ENCODE measurements at regions not wholly inside any gene's neighbourhood (a gene's known extent, or its start where the extent isn't known, plus 50 kb on each side); places are given as distances from the start of the nearest gene placed in this dataset.

DNA sequence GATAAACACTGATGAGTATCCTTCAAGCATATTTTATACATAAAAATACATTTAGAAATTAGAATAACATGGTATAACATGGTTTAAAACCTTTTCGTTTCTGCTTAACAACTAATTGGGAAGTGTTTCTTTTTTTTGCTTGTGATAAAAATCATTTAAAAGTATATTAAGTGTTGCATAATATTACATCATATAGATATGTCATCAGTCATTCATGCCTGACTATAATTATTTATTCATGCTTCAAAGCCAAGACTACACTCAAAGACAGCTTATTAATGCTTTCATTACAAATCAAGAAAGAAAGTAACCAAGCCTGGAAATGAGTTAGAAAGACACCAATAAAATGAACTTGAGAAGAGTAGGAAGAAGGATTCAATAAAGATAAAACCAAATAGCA is 136.6 kb upstream of the TP63 start:
- no peak overlapping the region for H3K27ac ChIP-seq (ENCODE audit: low read depth, low read length)
- Mint-ChIP-seq H3K27ac (no peak overlapping the region), H3K9me3 (peaks cover 0 to 5% (median 0%) of the 10 kb centered on the region in 11 donors), H3K4me1 (peaks cover 0 to 8% (median 0%) of the 10 kb centered on the region in 7 donors), H3K36me3 (no peaks in the 10 kb centered on the region), H3K4me3 (no peak overlapping the region), H3K27me3 (no peaks in the 10 kb centered on the region)
- POLR2A ChIA-PET, result interaction anchor here (0.7 kb wide), 1 partner anchor 47 kb away, joined by 3 read pairs; no protein-coding TSS in a partner anchor
- intact Hi-C loops (cut with micrococcal nuclease), result no loop called here
- H3K4me1 ChIP-seq (ENCODE audit: control insufficient read depth in 2 of 2, insufficient read depth in 2 of 2, low read length in 2 of 2), result no peaks in the 10 kb centered on the region
- CTCF ChIA-PET, result no interaction called here
- no peaks in the 10 kb centered on the region for H3K27me3 ChIP-seq (ENCODE audit: control insufficient read depth in 2 of 2, insufficient read depth in 2 of 2, low read length in 2 of 2)
- H3K36me3 ChIP-seq (ENCODE audit: control insufficient read depth in 2 of 3, insufficient read depth in 3 of 3, low read length in 3 of 3), result no peaks in the 10 kb centered on the region
- ATAC-seq (no peak), DNase-seq (no peak)
- no peaks in the 10 kb centered on the region for H3K9me3 ChIP-seq (ENCODE audit: control insufficient read depth in 2 of 3, low read length in 3 of 3)
- H3K4me3 ChIP-seq (ENCODE audit: low read length), result no peak overlapping the region

DNA sequence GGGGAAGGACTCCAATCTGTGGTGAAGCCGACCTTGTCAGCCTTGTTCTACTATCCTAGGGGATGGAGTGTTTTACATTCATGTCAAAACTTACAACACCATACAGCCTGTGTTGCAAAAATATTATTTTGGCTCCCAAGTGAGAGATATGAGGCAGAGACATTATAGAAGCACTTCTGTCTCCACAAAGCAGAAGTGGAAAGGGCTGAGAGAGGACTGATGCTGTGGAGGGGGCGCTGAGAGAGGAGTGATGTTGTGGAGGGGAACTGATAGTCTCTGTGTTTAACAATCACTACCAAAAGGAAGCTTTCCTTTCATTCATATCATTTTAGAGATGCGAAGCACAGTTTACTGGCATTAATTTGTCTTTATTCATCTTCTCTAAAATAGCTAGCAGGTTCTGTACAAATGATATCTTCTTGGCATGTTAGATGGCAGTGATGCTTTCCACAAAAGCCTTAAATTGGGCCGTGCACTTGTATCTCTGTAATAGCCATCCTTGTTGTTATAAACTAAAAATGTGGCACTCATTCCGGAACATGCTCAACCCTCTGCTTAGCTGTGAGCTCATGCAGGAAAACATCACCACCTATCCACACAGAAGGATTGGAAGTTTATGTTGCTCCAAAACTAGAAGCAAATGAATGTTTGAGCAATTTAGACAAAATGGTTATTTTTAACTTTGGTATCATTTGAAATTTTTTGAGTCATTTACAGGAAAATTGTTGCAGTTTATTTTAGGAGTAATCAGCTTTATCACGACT is 134.6 kb upstream of the TP63 start:
- Histone ChIP-seq H3K9me3 (ENCODE audit: control insufficient read depth in 2 of 3, low read length in 3 of 3) (peaks cover 0 to 7% (median 0%) of the 10 kb centered on the region in 3 experiments), H3K36me3 (ENCODE audit: control insufficient read depth in 2 of 3, insufficient read depth in 3 of 3, low read length in 3 of 3) (no peaks in the 10 kb centered on the region), H3K4me1 (ENCODE audit: control insufficient read depth in 2 of 2, insufficient read depth in 2 of 2, low read length in 2 of 2) (no peaks in the 10 kb centered on the region), H3K4me3 (ENCODE audit: low read length) (no peak overlapping the region), H3K27ac (ENCODE audit: low read depth, low read length) (no peak overlapping the region), H3K27me3 (ENCODE audit: control insufficient read depth in 2 of 2, insufficient read depth in 2 of 2, low read length in 2 of 2) (no peaks in the 10 kb centered on the region)
- ATAC-seq, result no peak
- Mint-ChIP-seq H3K4me3 (no peak overlapping the region), H3K27me3 (no peaks in the 10 kb centered on the region), H3K4me1 (peaks cover 0 to 27% (median 14%) of the 10 kb centered on the region in 7 donors), H3K9me3 (peaks cover 0 to 10% (median 6%) of the 10 kb centered on the region in 11 donors), H3K36me3 (peaks cover 0 to 6% (median 0%) of the 10 kb centered on the region in 5 donors), H3K27ac (peak overlapping the region in 1 of 9 donors; percentile 59)
- ChIA-PET CTCF (interaction anchor here (1.2 kb wide), 1 partner anchor 208 kb away, joined by 3 read pairs; no protein-coding TSS in a partner anchor), POLR2A (no interaction called here)
- intact Hi-C loops (cut with micrococcal nuclease), result no loop called here
- DNase-seq, result no peak

DNA sequence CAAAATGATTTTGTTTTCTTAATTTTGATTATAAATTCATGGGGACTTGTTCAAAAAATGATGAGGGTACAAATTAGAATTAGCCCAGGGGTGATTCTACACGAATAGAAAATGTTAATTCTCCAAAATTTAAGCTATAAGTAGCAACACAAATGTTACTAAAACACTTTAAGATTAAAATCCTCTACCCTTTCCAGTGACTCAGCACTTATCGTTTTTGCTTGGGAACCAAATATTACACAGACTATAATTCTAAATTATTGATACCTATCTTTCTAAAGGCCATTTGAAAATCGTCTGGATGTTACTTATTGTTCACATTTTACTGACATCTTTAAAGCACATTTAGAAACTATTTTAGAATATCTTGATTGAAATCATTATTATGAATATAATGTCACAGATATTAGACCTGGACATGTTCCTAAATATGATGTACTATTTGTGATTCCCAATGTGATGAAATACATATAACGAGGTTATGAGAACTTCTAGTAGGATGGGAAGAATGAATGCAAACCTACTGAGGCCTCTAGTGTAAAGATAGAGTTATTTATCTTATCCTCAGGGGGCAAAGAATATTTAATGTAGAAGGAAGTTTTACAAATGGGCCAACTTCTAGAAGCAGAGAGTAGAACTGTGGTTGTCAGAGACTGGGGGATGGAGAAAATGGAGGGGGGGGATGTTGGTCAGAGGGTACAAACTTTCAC is 132.0 kb upstream of the TP63 start:
- DNase-seq (no peak), ATAC-seq (no peak)
- H3K27me3 Mint-ChIP-seq, result no peaks in the 10 kb centered on the region
- H3K4me1 Mint-ChIP-seq, result peaks cover 0 to 39% (median 20%) of the 10 kb centered on the region in 7 donors
- CTCF ChIA-PET, result no interaction called here
- no peak overlapping the region for H3K4me3 Mint-ChIP-seq
- no peak overlapping the region for H3K27ac ChIP-seq (ENCODE audit: low read depth, low read length)
- H3K4me1 ChIP-seq (ENCODE audit: control insufficient read depth in 2 of 2, insufficient read depth in 2 of 2, low read length in 2 of 2), result peaks cover 0 to 8% of the 10 kb centered on the region in 2 donors
- POLR2A ChIA-PET, result no interaction called here
- no peaks in the 10 kb centered on the region for H3K36me3 ChIP-seq (ENCODE audit: control insufficient read depth in 2 of 3, insufficient read depth in 3 of 3, low read length in 3 of 3)
- H3K9me3 ChIP-seq (ENCODE audit: control insufficient read depth in 2 of 3, low read length in 3 of 3), result peaks cover 0 to 7% (median 0%) of the 10 kb centered on the region in 3 experiments
- intact Hi-C loops (cut with micrococcal nuclease), result no loop called here
- H3K9me3 Mint-ChIP-seq, result peaks cover 0 to 8% (median 5%) of the 10 kb centered on the region in 11 donors
- no peaks in the 10 kb centered on the region for H3K27me3 ChIP-seq (ENCODE audit: control insufficient read depth in 2 of 2, insufficient read depth in 2 of 2, low read length in 2 of 2)
- H3K4me3 ChIP-seq (ENCODE audit: low read length), result no peak overlapping the region
- H3K36me3 Mint-ChIP-seq, result peaks cover 0 to 8% (median 0%) of the 10 kb centered on the region in 5 donors
- H3K27ac Mint-ChIP-seq, result no peak overlapping the region

DNA sequence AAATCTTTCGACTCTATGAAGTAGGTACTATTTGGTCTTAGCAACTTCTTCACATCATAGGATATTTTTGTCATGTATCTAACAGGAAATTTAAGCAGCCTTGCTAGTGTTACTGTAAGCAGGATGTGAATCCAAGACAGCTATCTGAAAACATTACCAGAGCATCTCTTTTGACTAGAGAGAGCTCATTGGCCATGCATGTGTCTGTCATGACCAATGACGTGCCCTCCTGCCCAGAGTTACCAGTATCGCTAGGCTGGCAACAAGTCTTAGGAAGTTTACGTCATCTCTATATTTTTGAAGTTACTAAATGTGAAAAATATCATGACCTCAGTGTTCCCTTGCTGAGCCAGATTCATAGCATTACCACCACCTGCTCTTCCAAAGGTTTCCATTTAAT is 130.9 kb upstream of the TP63 start:
- Histone ChIP-seq H3K36me3 (ENCODE audit: control insufficient read depth in 2 of 3, insufficient read depth in 3 of 3, low read length in 3 of 3) (no peaks in the 10 kb centered on the region), H3K9me3 (ENCODE audit: control insufficient read depth in 2 of 3, low read length in 3 of 3) (peaks cover 0 to 7% (median 0%) of the 10 kb centered on the region in 3 experiments), H3K27ac (ENCODE audit: low read depth, low read length) (no peak overlapping the region), H3K4me1 (ENCODE audit: control insufficient read depth in 2 of 2, insufficient read depth in 2 of 2, low read length in 2 of 2) (peaks cover 0 to 8% of the 10 kb centered on the region in 2 donors), H3K4me3 (ENCODE audit: low read length) (no peak overlapping the region), H3K27me3 (ENCODE audit: control insufficient read depth in 2 of 2, insufficient read depth in 2 of 2, low read length in 2 of 2) (no peaks in the 10 kb centered on the region)
- DNase-seq, result no peak
- Mint-ChIP-seq H3K4me3 (no peak overlapping the region), H3K9me3 (peaks cover 0 to 11% (median 5%) of the 10 kb centered on the region in 11 donors), H3K27me3 (no peaks in the 10 kb centered on the region), H3K4me1 (peaks cover 0 to 39% (median 20%) of the 10 kb centered on the region in 7 donors), H3K27ac (no peak overlapping the region), H3K36me3 (peaks cover 0 to 8% (median 0%) of the 10 kb centered on the region in 5 donors)
- POLR2A ChIA-PET, result no interaction called here
- intact Hi-C loops (cut with micrococcal nuclease), result no loop called here
- no peak for ATAC-seq
- CTCF ChIA-PET, result no interaction called here

DNA sequence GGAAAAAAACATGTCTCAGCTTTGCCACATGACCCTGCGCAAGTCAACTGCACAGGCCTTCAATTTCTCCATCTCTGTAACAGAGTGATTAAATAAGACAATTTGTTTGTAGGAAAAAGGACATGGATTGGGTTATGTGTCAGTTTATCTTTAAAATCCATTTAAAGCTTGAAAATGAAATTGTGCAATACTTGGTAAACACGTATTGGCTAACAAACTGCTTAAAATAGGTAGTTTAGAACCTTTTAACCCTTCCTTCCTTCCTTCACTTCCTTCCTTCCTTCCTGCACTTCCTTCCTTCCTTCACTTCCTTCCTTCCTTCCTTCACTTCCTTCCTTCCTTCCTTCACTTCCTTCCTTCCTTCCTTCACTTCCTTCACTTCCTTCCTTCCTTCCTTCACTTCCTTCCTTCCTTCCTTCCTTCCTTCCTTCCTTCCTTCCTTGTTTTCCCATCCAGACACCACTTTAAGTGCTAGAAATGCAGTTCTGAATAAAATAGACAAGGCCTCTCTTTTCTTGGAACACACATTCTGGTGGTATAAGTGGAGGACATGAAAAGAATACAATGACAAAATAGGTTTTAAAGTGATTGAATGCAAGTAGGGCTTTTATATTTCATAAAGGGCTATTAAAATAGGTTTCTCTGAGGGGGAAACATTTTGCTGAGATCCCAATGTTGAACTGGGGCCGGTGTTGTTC is 130.2 kb upstream of the TP63 start:
- Mint-ChIP-seq H3K27ac (peak overlapping the region in 8 of 9 donors; percentile 22 to 79 (median 48)), H3K9me3 (peaks cover 0 to 11% (median 5%) of the 10 kb centered on the region in 11 donors), H3K4me3 (peak overlapping the region in 1 of 10 donors; percentile 22), H3K36me3 (peaks cover 0 to 8% (median 0%) of the 10 kb centered on the region in 5 donors), H3K4me1 (peaks cover 0 to 39% (median 20%) of the 10 kb centered on the region in 7 donors), H3K27me3 (no peaks in the 10 kb centered on the region)
- ChIA-PET POLR2A (no interaction called here), CTCF (no interaction called here)
- no peak for DNase-seq
- Histone ChIP-seq H3K9me3 (ENCODE audit: control insufficient read depth in 2 of 3, low read length in 3 of 3) (peaks cover 0 to 7% (median 0%) of the 10 kb centered on the region in 3 experiments), H3K27ac (ENCODE audit: low read depth, low read length) (no peak overlapping the region), H3K4me3 (ENCODE audit: low read length) (no peak overlapping the region), H3K27me3 (ENCODE audit: control insufficient read depth in 2 of 2, insufficient read depth in 2 of 2, low read length in 2 of 2) (no peaks in the 10 kb centered on the region), H3K36me3 (ENCODE audit: control insufficient read depth in 2 of 3, insufficient read depth in 3 of 3, low read length in 3 of 3) (no peaks in the 10 kb centered on the region), H3K4me1 (ENCODE audit: control insufficient read depth in 2 of 2, insufficient read depth in 2 of 2, low read length in 2 of 2) (peaks cover 0 to 8% of the 10 kb centered on the region in 2 donors)
- intact Hi-C loops (cut with micrococcal nuclease), result no loop called here
- no peak for ATAC-seq

DNA sequence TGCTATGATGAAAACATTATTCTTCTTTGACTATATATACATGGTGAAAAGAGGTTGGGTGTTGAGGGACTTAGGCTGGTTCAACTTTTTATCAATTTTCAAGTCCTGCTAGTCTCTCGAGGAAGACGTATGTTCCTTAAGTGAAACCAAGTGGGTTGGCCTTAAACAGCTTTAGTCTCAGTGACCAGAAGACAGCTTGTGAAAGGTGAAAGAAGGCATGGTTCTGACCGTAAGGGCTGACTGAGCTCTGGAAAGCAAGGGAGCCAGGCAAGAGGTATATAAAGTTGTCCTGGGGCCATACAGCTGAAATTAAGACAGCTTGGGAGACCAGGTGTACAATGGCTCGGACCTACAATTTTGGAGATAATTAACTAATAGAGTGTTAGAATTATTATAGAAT is 128.9 kb upstream of the TP63 start:
- ChIA-PET POLR2A (no interaction called here), CTCF (interaction anchor here (0.5 kb wide), 1 partner anchor 446 kb away, joined by 3 read pairs; no protein-coding TSS in a partner anchor)
- peaks cover 0 to 6% (median under 1%) of the 10 kb centered on the region in 5 donors for H3K27me3 Mint-ChIP-seq

More for the DNA sequence above, 128.9 kb upstream of the TP63 start:
- peaks cover 0 to 7% (median 0%) of the 10 kb centered on the region in 3 experiments for H3K9me3 ChIP-seq (ENCODE audit: control insufficient read depth in 2 of 3, low read length in 3 of 3)
- ATAC-seq, result no peak
- H3K4me1 ChIP-seq (ENCODE audit: control insufficient read depth in 2 of 2, insufficient read depth in 2 of 2, low read length in 2 of 2), result peaks cover 0 to 8% of the 10 kb centered on the region in 2 donors
- H3K27me3 ChIP-seq (ENCODE audit: control insufficient read depth in 2 of 2, insufficient read depth in 2 of 2, low read length in 2 of 2), result no peaks in the 10 kb centered on the region
- Mint-ChIP-seq H3K4me1 (peaks cover 0 to 39% (median 20%) of the 10 kb centered on the region in 7 donors), H3K4me3 (no peak overlapping the region), H3K27ac (no peak overlapping the region), H3K36me3 (peaks cover 0 to 8% (median 0%) of the 10 kb centered on the region in 5 donors), H3K9me3 (peaks cover 0 to 16% (median 5%) of the 10 kb centered on the region in 11 donors)
- intact Hi-C loops (cut with micrococcal nuclease), result no loop called here
- no peaks in the 10 kb centered on the region for H3K36me3 ChIP-seq (ENCODE audit: control insufficient read depth in 2 of 3, insufficient read depth in 3 of 3, low read length in 3 of 3)
- no peak for DNase-seq
- no peak overlapping the region for H3K4me3 ChIP-seq (ENCODE audit: low read length)
- no peak overlapping the region for H3K27ac ChIP-seq (ENCODE audit: low read depth, low read length)

Data from naive thymus-derived CD4-positive, alpha-beta T cell (primary cell).